ENCODE measurements at regions not wholly inside any gene's neighbourhood (a gene's known extent, or its start where the extent isn't known, plus 50 kb on each side); places are given as distances from the start of the nearest gene placed in this dataset.

DNA sequence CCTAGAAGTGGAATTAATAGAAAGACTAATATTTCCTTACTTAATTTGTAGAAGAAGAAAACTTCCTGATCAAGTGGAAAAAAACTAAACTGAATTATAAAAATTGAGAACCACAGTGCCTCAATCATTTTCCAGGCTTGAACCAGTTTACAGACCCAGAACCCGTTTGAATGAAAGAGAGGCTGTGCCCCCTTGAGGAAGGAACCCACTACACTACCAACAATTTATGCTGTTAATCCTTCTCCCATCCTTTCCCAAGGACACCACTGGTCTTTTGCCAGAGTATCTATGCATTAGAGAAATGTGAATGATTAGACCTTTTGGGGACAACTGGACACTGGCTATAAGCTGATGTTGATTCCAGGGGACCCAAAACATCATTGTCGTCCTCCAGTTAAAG, 842.6 kb downstream of the TECRL start:
- no peaks in the 10 kb centered on the region for H3K9me3 ChIP-seq
- WGBS, 2 donors = 49 to 57% methylated on average over 2 of the region's 2 CpGs
- no peak for TF ChIP-seq POLR2A (IDR thresholded peaks at IDR 0.05)
- no peak for TF ChIP-seq EP300 (IDR thresholded peaks at IDR 0.05)
- TF ChIP-seq, protein P1, sequence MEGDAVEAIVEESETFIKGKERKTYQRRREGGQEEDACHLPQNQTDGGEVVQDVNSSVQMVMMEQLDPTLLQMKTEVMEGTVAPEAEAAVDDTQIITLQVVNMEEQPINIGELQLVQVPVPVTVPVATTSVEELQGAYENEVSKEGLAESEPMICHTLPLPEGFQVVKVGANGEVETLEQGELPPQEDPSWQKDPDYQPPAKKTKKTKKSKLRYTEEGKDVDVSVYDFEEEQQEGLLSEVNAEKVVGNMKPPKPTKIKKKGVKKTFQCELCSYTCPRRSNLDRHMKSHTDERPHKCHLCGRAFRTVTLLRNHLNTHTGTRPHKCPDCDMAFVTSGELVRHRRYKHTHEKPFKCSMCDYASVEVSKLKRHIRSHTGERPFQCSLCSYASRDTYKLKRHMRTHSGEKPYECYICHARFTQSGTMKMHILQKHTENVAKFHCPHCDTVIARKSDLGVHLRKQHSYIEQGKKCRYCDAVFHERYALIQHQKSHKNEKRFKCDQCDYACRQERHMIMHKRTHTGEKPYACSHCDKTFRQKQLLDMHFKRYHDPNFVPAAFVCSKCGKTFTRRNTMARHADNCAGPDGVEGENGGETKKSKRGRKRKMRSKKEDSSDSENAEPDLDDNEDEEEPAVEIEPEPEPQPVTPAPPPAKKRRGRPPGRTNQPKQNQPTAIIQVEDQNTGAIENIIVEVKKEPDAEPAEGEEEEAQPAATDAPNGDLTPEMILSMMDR (IDR thresholded peaks at IDR 0.05) = no peak
- H3K27ac ChIP-seq = no peak overlapping the region
- no peak overlapping the region for H3K4me3 ChIP-seq
- H3K27me3 ChIP-seq = no peaks in the 10 kb centered on the region
- no peaks in the 10 kb centered on the region for H3K4me1 ChIP-seq
- no peak for DNase-seq (ENCODE audit: low spot score in 2 of 2)
- no peaks in the 10 kb centered on the region for H3K36me3 ChIP-seq

DNA sequence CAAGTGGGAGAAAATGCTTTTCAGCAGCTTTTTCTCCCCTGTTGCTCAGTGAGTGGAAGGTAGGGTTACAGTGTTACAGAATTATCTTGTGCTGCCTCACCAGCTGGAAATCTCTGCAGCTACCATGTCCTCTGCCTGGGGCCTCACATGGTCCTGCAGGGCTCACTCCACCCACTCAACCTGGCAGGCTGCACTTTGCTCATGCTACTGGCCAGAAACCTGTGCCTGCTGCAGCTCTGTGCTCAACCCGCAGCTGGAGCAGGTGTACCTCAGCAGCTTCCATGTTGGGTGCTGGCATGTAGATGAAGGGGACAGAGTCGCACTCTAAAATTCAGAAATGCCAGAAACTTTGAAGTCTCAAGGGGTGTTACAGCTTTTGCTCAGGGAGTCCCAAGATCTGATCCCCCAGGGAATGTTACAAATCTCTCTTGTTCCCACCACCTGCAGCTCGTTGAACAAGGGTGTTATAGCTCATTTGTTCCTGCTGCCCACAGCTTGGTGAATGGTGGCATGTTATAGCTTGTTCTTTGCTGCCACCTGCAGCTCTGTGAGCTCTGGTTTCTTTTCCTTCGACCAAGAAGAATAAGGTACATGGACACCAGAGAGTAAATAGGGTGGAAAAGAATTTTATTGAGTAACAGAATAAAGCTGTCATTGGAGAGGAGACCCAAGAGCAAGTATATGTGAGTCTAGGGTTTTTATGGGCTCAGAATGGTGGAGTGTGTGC, 845.8 kb downstream of the TECRL start:
- Histone ChIP-seq H3K27ac (no peak overlapping the region), H3K36me3 (no peaks in the 10 kb centered on the region), H3K27me3 (no peaks in the 10 kb centered on the region), H3K4me1 (no peaks in the 10 kb centered on the region), H3K9me3 (peaks cover 0 to 6% (median 0%) of the 10 kb centered on the region in 4 donors), H3K4me3 (no peak overlapping the region)
- TF ChIP-seq EP300 (IDR thresholded peaks at IDR 0.05) = no peak
- TF ChIP-seq POLR2A (IDR thresholded peaks at IDR 0.05) = no peak
- TF ChIP-seq, protein P1 (IDR thresholded peaks at IDR 0.05) = no peak
- WGBS, 2 donors = 51 to 63% methylated on average over 3 to 4 of the region's 4 CpGs
- no peak for DNase-seq (ENCODE audit: low spot score in 2 of 2)

DNA sequence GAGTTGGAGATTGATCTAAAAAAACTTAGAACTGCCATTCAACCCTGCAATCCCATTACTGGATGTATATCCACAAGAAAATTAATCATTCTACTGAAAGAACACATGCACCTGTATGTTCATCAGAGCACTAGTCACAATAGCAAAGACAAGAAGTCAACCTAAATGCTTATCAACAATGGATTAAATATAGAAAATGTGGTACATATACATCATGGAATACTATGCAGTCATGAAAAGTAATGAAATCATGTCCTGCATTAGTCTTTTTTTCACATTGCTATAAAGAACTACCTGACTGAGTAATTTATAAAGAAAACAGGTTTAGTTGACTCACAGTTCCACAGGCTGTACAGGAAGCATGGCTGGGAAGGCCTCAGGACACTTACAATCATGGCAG, 850.5 kb downstream of the TECRL start:
- H3K36me3 ChIP-seq = no peaks in the 10 kb centered on the region
- no peak overlapping the region for H3K4me3 ChIP-seq
- no peak overlapping the region for H3K27ac ChIP-seq
- TF ChIP-seq, protein P1 (IDR thresholded peaks at IDR 0.05) = no peak
- no peak for TF ChIP-seq POLR2A (IDR thresholded peaks at IDR 0.05)
- no peak for TF ChIP-seq EP300 (IDR thresholded peaks at IDR 0.05)
- DNase-seq (ENCODE audit: low spot score in 2 of 2) = no peak
- no peaks in the 10 kb centered on the region for H3K4me1 ChIP-seq
- no peaks in the 10 kb centered on the region for H3K27me3 ChIP-seq
- peaks cover 0 to 6% (median 0%) of the 10 kb centered on the region in 4 donors for H3K9me3 ChIP-seq

DNA sequence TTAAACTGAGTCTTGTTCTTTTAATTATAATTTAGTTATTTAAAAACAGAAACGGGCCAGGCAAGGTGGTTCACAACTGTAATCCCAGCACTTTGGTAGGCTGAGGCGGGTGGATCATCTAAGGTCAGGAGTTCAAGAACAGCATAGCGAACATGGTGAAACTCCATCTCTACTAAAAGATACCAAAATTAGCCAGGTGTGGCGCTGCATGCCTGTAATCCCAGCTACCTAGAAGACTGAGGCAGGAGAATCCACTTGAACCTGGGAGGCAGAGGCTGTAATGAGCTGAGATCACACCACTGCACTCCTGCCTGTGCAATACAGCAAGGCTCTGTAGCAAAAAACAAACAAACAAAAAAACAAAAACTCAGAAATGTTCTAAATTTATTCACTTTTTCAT, 852.9 kb downstream of the TECRL start:
- Histone ChIP-seq H3K4me3 (no peak overlapping the region), H3K27me3 (no peaks in the 10 kb centered on the region), H3K27ac (no peak overlapping the region), H3K9me3 (peaks cover 0 to 6% (median 0%) of the 10 kb centered on the region in 4 donors), H3K36me3 (no peaks in the 10 kb centered on the region), H3K4me1 (no peaks in the 10 kb centered on the region)
- 77 to 80% methylated on average over 4 of the region's 4 CpGs for WGBS, 2 donors
- TF ChIP-seq, protein P1 (IDR thresholded peaks at IDR 0.05) = no peak
- no peak for TF ChIP-seq POLR2A (IDR thresholded peaks at IDR 0.05)
- no peak for TF ChIP-seq EP300 (IDR thresholded peaks at IDR 0.05)
- no peak for DNase-seq (ENCODE audit: low spot score in 2 of 2)

DNA sequence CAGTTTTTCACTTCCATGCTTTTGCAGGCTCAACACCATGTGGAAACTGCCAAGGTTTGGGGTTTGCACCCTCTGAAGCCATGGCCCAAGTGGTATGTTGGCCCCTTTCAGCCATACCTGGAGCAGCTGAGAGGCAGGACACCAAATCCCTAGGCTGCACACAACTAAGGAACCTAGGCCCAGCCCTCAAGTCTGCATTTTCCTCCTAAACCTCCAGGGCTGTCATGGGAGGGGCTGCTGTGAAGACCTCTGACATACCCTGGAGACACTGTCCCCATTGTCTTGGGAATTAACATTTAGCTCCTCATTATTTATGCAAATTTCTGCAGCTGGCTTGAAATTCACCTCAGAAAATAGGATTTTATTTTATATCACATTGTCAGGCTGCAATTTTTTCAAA, 856.1 kb downstream of the TECRL start:
- Histone ChIP-seq H3K27me3 (no peaks in the 10 kb centered on the region), H3K4me3 (no peak overlapping the region), H3K4me1 (no peaks in the 10 kb centered on the region), H3K27ac (no peak overlapping the region), H3K9me3 (no peaks in the 10 kb centered on the region), H3K36me3 (no peaks in the 10 kb centered on the region)
- no peak for TF ChIP-seq POLR2A (IDR thresholded peaks at IDR 0.05)
- TF ChIP-seq, protein P1 (IDR thresholded peaks at IDR 0.05) = no peak
- no peak for TF ChIP-seq EP300 (IDR thresholded peaks at IDR 0.05)
- no peak for DNase-seq (ENCODE audit: low spot score in 2 of 2)
